H9 (cell line): ENCODE measurements at regions not wholly inside any gene's neighbourhood (a gene's known extent, or its start where the extent isn't known, plus 50 kb on each side); places are given as distances from the start of the nearest gene placed in this dataset.

ENCODE experiments used
- DNase-seq: peaks from one replicate; pipeline ENCODE4 v3.0.0-alpha.2; 2017
- H2AFZ ChIP-seq: one replicate; pipeline ENCODE4 v1.6.1; 2013; ENCODE audit warnings: mild to moderate bottlenecking, low read length, control low read depth, moderate library complexity
- H2AK5ac ChIP-seq: 2 replicates; pipeline ENCODE4 v1.6.1; 2013; ENCODE audit warnings: low read length, control low read depth, mixed read lengths; ENCODE audit not compliant: insufficient read length
- H2BK120ac ChIP-seq: one replicate; pipeline ENCODE4 v1.6.1; 2013; ENCODE audit warnings: low read depth, mild to moderate bottlenecking, low read length, control low read depth, inconsistent platforms; ENCODE audit not compliant: poor library complexity, severe bottlenecking
- H2BK12ac ChIP-seq: 2 replicates; pipeline ENCODE4 v1.6.1; 2013; ENCODE audit warnings: low read length, control low read depth, mixed read lengths, low read depth; ENCODE audit not compliant: insufficient read length
- H2BK15ac ChIP-seq: 2 replicates; pipeline ENCODE4 v1.6.1; 2013; ENCODE audit warnings: low read depth, low read length, control low read depth
- H2BK20ac ChIP-seq: one replicate; pipeline ENCODE4 v1.6.1; 2013; ENCODE audit warnings: low read depth, mild to moderate bottlenecking, low read length, control low read depth, inconsistent platforms; ENCODE audit not compliant: poor library complexity, severe bottlenecking
- H2BK5ac ChIP-seq: 2 replicates; pipeline ENCODE4 v1.6.1; 2013; ENCODE audit warnings: low read length, control low read depth, mixed read lengths; ENCODE audit not compliant: insufficient read length
- H3K14ac ChIP-seq: 2 replicates; pipeline ENCODE4 v1.6.1; 2013; ENCODE audit warnings: low read length, control low read depth; ENCODE audit not compliant: insufficient read depth
- H3K18ac ChIP-seq: 2 replicates; pipeline ENCODE4 v1.6.1; 2013; ENCODE audit warnings: low read depth, mild to moderate bottlenecking, mixed read lengths, low read length, control low read depth; ENCODE audit not compliant: insufficient read length
- H3K23ac ChIP-seq: 2 replicates; pipeline ENCODE4 v1.6.1; 2013; ENCODE audit warnings: low read length, control low read depth, mixed read lengths, low read depth; ENCODE audit not compliant: insufficient read length
- H3K23me2 ChIP-seq: 2 replicates; pipeline ENCODE4 v1.6.1; 2013; ENCODE audit warnings: low read depth, mild to moderate bottlenecking, mixed read lengths, low read length, control low read depth; ENCODE audit not compliant: insufficient read length, poor library complexity, severe bottlenecking
- H3K27ac ChIP-seq: 2 replicates; pipeline ENCODE4 v1.5.1; 2013; ENCODE audit warnings: low read length, control low read depth, mixed read lengths, low read depth; ENCODE audit not compliant: insufficient read length
- H3K27me3 ChIP-seq: 2 replicates; pipeline ENCODE4 v1.6.1; 2013; ENCODE audit warnings: low read length, control low read depth, inconsistent platforms; ENCODE audit not compliant: insufficient read depth
- H3K4ac ChIP-seq: 2 replicates; pipeline ENCODE4 v1.6.1; 2013; ENCODE audit warnings: low read depth, mild to moderate bottlenecking, control low read depth, inconsistent platforms, low read length, moderate library complexity
- H3K4me1 ChIP-seq: 2 replicates; pipeline ENCODE4 v1.6.1; 2013; ENCODE audit warnings: low read length, control low read depth, inconsistent platforms; ENCODE audit not compliant: insufficient read depth
- H3K4me2 ChIP-seq: 2 replicates; pipeline ENCODE4 v1.6.1; 2013; ENCODE audit warnings: low read length, control low read depth, mixed read lengths; ENCODE audit not compliant: insufficient read length, insufficient read depth
- H3K56ac ChIP-seq: 2 replicates; pipeline ENCODE4 v1.6.1; 2013; ENCODE audit warnings: low read depth, mild to moderate bottlenecking, mixed read lengths, low read length, control low read depth; ENCODE audit not compliant: insufficient read length
- H3K79me1 ChIP-seq: 2 replicates; pipeline ENCODE4 v1.6.1; 2013; ENCODE audit warnings: low read depth, mild to moderate bottlenecking, moderate library complexity, low read length, control low read depth, inconsistent platforms; ENCODE audit not compliant: insufficient read depth, poor library complexity, severe bottlenecking
- H3K79me2 ChIP-seq: 2 replicates; pipeline ENCODE4 v1.6.1; 2013; ENCODE audit warnings: low read length, control low read depth, inconsistent platforms; ENCODE audit not compliant: insufficient read depth
- H3K9ac ChIP-seq: 2 replicates; pipeline ENCODE4 v1.6.1; 2013; ENCODE audit warnings: low read length, control low read depth, mixed read lengths; ENCODE audit not compliant: insufficient read length; ENCODE audit errors: extremely low read depth
- H3K9me3 ChIP-seq: one replicate; pipeline ENCODE4 v1.6.1; 2013; ENCODE audit warnings: low read depth, low read length, inconsistent platforms; ENCODE audit not compliant: control insufficient read depth
- H3T11ph ChIP-seq: one replicate; pipeline ENCODE4 v1.6.1; 2013; ENCODE audit warnings: mild to moderate bottlenecking, low read length, control low read depth, inconsistent platforms
- H4K20me1 ChIP-seq: one replicate; pipeline ENCODE4 v1.6.1; 2013; ENCODE audit not compliant: control insufficient read depth, insufficient read length, insufficient read depth
- H4K5ac ChIP-seq: 2 replicates; pipeline ENCODE4 v1.6.1; 2013; ENCODE audit warnings: low read depth, mild to moderate bottlenecking, mixed read lengths, low read length, control low read depth; ENCODE audit not compliant: insufficient read length
- H4K8ac ChIP-seq: replicated peaks from 2 replicates; pipeline ENCODE4 v1.6.1; 2013; ENCODE audit warnings: low read length, control low read depth, mixed read lengths, low read depth; ENCODE audit not compliant: insufficient read length
- H4K91ac ChIP-seq: 2 replicates; pipeline ENCODE4 v1.6.1; 2013; ENCODE audit warnings: low read depth, mild to moderate bottlenecking, moderate library complexity, mixed read lengths, low read length, control low read depth; ENCODE audit not compliant: insufficient read length
- H3K27ac Mint-ChIP-seq, 3 experiments: 2 replicates in 2 of 3; 3 replicates in 1 of 3; pipeline ENCODE4 v1.8.0; 2020 to 2021; ENCODE audit warnings: mixed read lengths in 3 of 3, mild to moderate bottlenecking in 1 of 3, moderate library complexity in 1 of 3
- H3K27me3 Mint-ChIP-seq: 2 replicates; pipeline ENCODE4 v1.8.0; 2021; ENCODE audit warnings: low read depth, mild to moderate bottlenecking, moderate library complexity, mixed read lengths
- H3K36me3 Mint-ChIP-seq, 3 experiments: 2 replicates in 2 of 3; 3 replicates in 1 of 3; pipeline ENCODE4 v1.8.0; 2020 to 2021; ENCODE audit warnings: low read depth in 3 of 3, mixed read lengths in 3 of 3; ENCODE audit not compliant: insufficient read depth in 1 of 3
- H3K4me1 Mint-ChIP-seq, 2 experiments: 2 replicates each; pipeline ENCODE4 v1.8.0; 2020; ENCODE audit warnings: mixed read lengths in 2 of 2
- H3K4me3 Mint-ChIP-seq, 2 experiments: 2 replicates in 1 of 2; 3 replicates in 1 of 2; pipeline ENCODE4 v1.8.0; 2020 to 2021; ENCODE audit warnings: mild to moderate bottlenecking in 2 of 2, mixed read lengths in 2 of 2, moderate library complexity in 1 of 2
- H3K9me3 Mint-ChIP-seq, 2 experiments: 2 replicates in 1 of 2; 3 replicates in 1 of 2; pipeline ENCODE4 v1.8.0; 2020; ENCODE audit warnings: mild to moderate bottlenecking in 2 of 2, mixed read lengths in 2 of 2, moderate library complexity in 1 of 2
- CTCF ChIP-seq: fragments of 200-600 bp; sonication (generic); conservative IDR thresholded peaks from 3 replicates; pipeline ENCODE4 v1.8.0; 2021; ENCODE audit warnings: antibody characterized with exemption, mild to moderate bottlenecking
- WGBS: extraction: QIAGEN DNeasy Blood & Tissue Kit; methylation state at CpG from one replicate; pipeline ENCODE4 v1.1.7; 2013; ENCODE audit warnings: missing lambda C conversion rate, low lambda C conversion rate, mixed read lengths; ENCODE audit not compliant: insufficient read length; ENCODE audit errors: extremely low coverage; 5-methylcytosine and 5-hydroxymethylcytosine counted together

DNA sequence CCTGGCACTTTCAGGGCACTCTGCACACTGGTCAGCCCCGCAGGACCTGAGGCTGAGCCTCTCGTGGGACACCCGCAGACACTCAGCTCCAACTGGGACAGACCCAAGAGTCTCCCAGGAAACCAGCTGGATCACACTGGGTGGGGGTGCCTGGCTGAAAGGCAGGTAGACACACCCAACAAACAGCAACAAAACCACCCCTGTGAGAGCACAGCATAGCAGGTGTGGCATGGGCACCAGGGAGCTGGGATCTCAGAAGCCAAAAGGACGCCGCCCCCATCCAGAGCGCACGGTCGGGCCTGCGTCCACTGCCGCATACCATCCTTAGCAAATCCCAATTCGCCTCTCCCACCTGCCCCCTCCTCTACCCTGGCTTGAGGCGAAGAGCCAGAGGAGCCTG is 154.2 kb upstream of the LINGO1 start:
- no peak overlapping the region for H3K4me2 ChIP-seq
- no peak overlapping the region for H4K5ac ChIP-seq
- H3K23ac ChIP-seq: no peak overlapping the region
- Mint-ChIP-seq H3K4me3 (no peak overlapping the region), H3K36me3 (no peaks in the 10 kb centered on the region), H3K27me3 (peaks cover 1% of the 10 kb centered on the region), H3K4me1 (peaks cover 18 to 58% of the 10 kb centered on the region in 2 experiments), H3K27ac (no peak overlapping the region), H3K9me3 (no peaks in the 10 kb centered on the region)
- H3K4ac ChIP-seq: no peak overlapping the region
- H3K18ac ChIP-seq: no peak overlapping the region
- H3K27ac ChIP-seq: no peak overlapping the region
- no peak overlapping the region for H4K91ac ChIP-seq
- no peak overlapping the region for H2BK120ac ChIP-seq
- no peak overlapping the region for H2BK15ac ChIP-seq
- TF ChIP-seq CTCF: no peak
- no peak overlapping the region for H2BK12ac ChIP-seq
- H3K79me1 ChIP-seq: no peaks in the 10 kb centered on the region
- no peak for DNase-seq
- no peaks in the 10 kb centered on the region for H3K23me2 ChIP-seq
- no peak overlapping the region for H3K14ac ChIP-seq
- H3K79me2 ChIP-seq: no peaks in the 10 kb centered on the region
- H3K9ac ChIP-seq: no peak overlapping the region
- no peaks in the 10 kb centered on the region for H3K4me1 ChIP-seq
- H4K20me1 ChIP-seq: no peaks in the 10 kb centered on the region
- H2BK20ac ChIP-seq: no peak overlapping the region
- no peak overlapping the region for H3K56ac ChIP-seq
- no CpG with 5 or more reads among the region's 12 CpGs for WGBS
- H2AK5ac ChIP-seq: no peak overlapping the region
- no peaks in the 10 kb centered on the region for H3K9me3 ChIP-seq
- no peak overlapping the region for H2AFZ ChIP-seq
- no peak overlapping the region for H2BK5ac ChIP-seq
- H3K27me3 ChIP-seq: no peaks in the 10 kb centered on the region
- no peak overlapping the region for H3T11ph ChIP-seq
- no peak overlapping the region for H4K8ac ChIP-seq
